ENCODE measurements at regions not wholly inside any gene's neighbourhood (a gene's known extent, or its start where the extent isn't known, plus 50 kb on each side); places are given as distances from the start of the nearest gene placed in this dataset.

DNA sequence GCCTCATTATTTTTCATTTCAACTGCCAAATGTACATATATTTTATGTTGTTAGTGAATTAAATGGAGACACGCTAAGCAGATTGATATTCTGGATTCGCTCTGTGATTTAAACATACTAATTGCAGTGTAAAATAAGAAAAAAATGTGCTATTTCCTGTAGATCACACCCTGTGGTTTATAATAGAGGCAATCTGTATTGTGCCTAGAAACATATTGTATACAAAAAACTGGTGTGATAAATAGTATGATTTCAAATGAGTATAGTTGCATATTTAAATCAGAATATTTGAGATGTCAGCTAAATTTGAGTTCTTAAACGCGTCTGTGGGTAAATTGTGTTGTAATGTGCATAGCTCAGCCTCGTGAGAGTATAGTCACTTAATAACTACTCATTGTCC lies 643.9 kb downstream of the TBC1D4 start:
- ATAC-seq (no peak), DNase-seq (no peak)
- Histone ChIP-seq H3K27ac (no peak overlapping the region), H3K27me3 (no peaks in the 10 kb centered on the region), H3K9me3 (no peaks in the 10 kb centered on the region), H3K4me1 (no peaks in the 10 kb centered on the region), H3K36me3 (no peaks in the 10 kb centered on the region), H3K4me3 (no peak overlapping the region)
- TF ChIP-seq CTCF (IDR thresholded peaks at IDR 0.05), result no peak
- no peak for TF ChIP-seq POLR2A (IDR thresholded peaks at IDR 0.05)
- intact Hi-C loops (cut with DNase I), result no loop called here
- 53% methylated on average over 5 of the region's 5 CpGs for WGBS (ENCODE audit: insufficient coverage, low coverage, low lambda C conversion rate, missing lambda C conversion rate)

DNA sequence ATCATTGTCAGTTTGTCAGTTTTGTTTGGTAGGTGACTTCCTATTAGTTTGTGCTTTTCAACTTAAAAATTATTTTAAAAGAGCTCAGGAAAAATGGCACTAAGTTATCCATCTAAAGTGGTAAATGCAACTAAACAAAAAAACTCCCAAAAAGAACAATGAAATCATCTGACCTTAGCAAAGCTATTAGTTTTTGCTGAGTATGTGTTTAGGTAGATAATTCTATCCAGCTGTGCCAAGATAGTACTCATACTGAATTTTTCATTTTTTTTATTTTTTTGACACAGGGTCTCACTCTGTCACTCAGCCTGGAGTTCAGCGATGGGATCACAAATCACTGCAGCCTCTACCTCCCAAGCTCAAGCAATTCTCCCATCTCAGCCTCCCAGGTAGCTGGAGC lies 645.3 kb downstream of the TBC1D4 start:
- ATAC-seq, result no peak
- no peak overlapping the region for H3K4me3 ChIP-seq
- no peaks in the 10 kb centered on the region for H3K4me1 ChIP-seq
- no peaks in the 10 kb centered on the region for H3K9me3 ChIP-seq
- WGBS (ENCODE audit: insufficient coverage, low coverage, low lambda C conversion rate, missing lambda C conversion rate), result 54% methylated on average over 1 of the region's 1 CpG
- no peak overlapping the region for H3K27ac ChIP-seq
- no peaks in the 10 kb centered on the region for H3K36me3 ChIP-seq
- no peak for DNase-seq
- intact Hi-C loops (cut with DNase I), result no loop called here
- no peaks in the 10 kb centered on the region for H3K27me3 ChIP-seq
- TF ChIP-seq CTCF (IDR thresholded peaks at IDR 0.05) (no peak), POLR2A (IDR thresholded peaks at IDR 0.05) (no peak)

DNA sequence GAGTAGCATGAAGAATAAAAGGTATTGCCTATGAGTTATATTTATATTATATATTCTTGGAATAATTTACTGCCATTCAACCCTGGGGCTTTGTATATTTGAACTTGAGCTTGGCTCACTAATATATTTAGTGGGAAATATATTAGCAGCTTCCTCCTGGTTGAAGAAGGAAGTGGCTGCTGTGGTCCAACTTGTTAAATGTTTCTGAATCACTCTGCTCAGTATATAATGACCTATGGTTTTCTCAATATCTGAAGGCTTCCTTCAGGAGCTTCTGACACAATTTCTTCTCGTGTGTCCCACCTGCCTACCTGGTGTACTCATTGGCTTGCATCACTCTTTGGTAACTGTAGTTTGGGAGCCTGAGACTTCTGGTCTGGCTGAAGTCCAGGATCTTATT lies 646.4 kb downstream of the TBC1D4 start:
- no peak for TF ChIP-seq CTCF (IDR thresholded peaks at IDR 0.05)
- TF ChIP-seq POLR2A (IDR thresholded peaks at IDR 0.05), result no peak
- H3K4me3 ChIP-seq, result no peak overlapping the region
- intact Hi-C loops (cut with DNase I), result no loop called here
- H3K9me3 ChIP-seq, result no peaks in the 10 kb centered on the region
- no peak for DNase-seq
- no peaks in the 10 kb centered on the region for H3K27me3 ChIP-seq
- H3K27ac ChIP-seq, result no peak overlapping the region
- no peak for ATAC-seq
- H3K36me3 ChIP-seq, result no peaks in the 10 kb centered on the region
- H3K4me1 ChIP-seq, result no peaks in the 10 kb centered on the region
- 12% methylated on average over 1 of the region's 1 CpG for WGBS (ENCODE audit: insufficient coverage, low coverage, low lambda C conversion rate, missing lambda C conversion rate)

- no peaks in the 10 kb centered on the region for H3K27me3 ChIP-seq
- ATAC-seq (no peak), DNase-seq (no peak)
- no peaks in the 10 kb centered on the region for H3K9me3 ChIP-seq
- intact Hi-C loops (cut with DNase I), result no loop called here
- no peaks in the 10 kb centered on the region for H3K36me3 ChIP-seq
- no peaks in the 10 kb centered on the region for H3K4me1 ChIP-seq
- no peak overlapping the region for H3K27ac ChIP-seq
- H3K4me3 ChIP-seq, result no peak overlapping the region
- TF ChIP-seq CTCF (IDR thresholded peaks at IDR 0.05), result no peak
- TF ChIP-seq POLR2A (IDR thresholded peaks at IDR 0.05), result no peak
Observed at GRCh38 chr13:74825938-74826246, 656.1 kb downstream of the TBC1D4 start.

GRCh38 chr13:74825152-74825937 lies 656.6 kb downstream of the TBC1D4 start:
- WGBS (ENCODE audit: insufficient coverage, low coverage, low lambda C conversion rate, missing lambda C conversion rate), result 43% methylated on average over 2 of the region's 2 CpGs

More at GRCh38 chr13:74825152-74825937, 656.6 kb downstream of the TBC1D4 start:
- Histone ChIP-seq H3K36me3 (no peaks in the 10 kb centered on the region), H3K9me3 (no peaks in the 10 kb centered on the region), H3K27me3 (no peaks in the 10 kb centered on the region), H3K27ac (no peak overlapping the region), H3K4me3 (no peak overlapping the region), H3K4me1 (no peaks in the 10 kb centered on the region)
- ATAC-seq (peak in 1 of 4 donors; percentile 32), DNase-seq (no peak)
- intact Hi-C loops (cut with DNase I), result no loop called here
- TF ChIP-seq POLR2A (IDR thresholded peaks at IDR 0.05) (no peak), CTCF (IDR thresholded peaks at IDR 0.05) (no peak)
